ENCODE measurements at regions not wholly inside any gene's neighbourhood (a gene's known extent, or its start where the extent isn't known, plus 50 kb on each side); places are given as distances from the start of the nearest gene placed in this dataset.

DNA sequence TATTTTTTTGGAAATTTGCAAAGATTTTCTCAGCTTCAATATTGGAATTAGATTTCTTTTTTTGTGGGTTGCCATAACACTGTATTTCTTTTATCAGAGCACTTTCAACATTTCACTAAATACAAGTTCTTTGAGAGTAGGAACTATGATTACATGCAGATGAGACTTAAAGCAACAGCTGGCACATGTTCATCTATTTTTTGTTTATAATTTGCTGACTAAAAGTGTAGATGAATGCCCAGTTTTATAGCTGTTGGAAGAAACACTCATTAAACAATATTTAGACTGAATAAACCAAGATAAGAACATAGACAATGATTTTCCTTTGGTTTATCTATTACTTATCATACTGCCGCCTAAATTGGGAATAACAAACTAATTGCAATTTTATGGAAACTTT is 803.0 kb upstream of the KLHL1 start:
- Histone ChIP-seq H3K4me3 (no peak overlapping the region), H3K27me3 (no peaks in the 10 kb centered on the region), H3K36me3 (no peaks in the 10 kb centered on the region), H3K27ac (no peak overlapping the region), H3K9me3 (no peaks in the 10 kb centered on the region), H3K4me1 (no peaks in the 10 kb centered on the region)
- TF ChIP-seq, protein P1, sequence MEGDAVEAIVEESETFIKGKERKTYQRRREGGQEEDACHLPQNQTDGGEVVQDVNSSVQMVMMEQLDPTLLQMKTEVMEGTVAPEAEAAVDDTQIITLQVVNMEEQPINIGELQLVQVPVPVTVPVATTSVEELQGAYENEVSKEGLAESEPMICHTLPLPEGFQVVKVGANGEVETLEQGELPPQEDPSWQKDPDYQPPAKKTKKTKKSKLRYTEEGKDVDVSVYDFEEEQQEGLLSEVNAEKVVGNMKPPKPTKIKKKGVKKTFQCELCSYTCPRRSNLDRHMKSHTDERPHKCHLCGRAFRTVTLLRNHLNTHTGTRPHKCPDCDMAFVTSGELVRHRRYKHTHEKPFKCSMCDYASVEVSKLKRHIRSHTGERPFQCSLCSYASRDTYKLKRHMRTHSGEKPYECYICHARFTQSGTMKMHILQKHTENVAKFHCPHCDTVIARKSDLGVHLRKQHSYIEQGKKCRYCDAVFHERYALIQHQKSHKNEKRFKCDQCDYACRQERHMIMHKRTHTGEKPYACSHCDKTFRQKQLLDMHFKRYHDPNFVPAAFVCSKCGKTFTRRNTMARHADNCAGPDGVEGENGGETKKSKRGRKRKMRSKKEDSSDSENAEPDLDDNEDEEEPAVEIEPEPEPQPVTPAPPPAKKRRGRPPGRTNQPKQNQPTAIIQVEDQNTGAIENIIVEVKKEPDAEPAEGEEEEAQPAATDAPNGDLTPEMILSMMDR (IDR thresholded peaks at IDR 0.05), result no peak
- intact Hi-C loops (cut with DNase I), result no loop called here
- no peak for DNase-seq (ENCODE audit: low spot score in 2 of 2)

DNA sequence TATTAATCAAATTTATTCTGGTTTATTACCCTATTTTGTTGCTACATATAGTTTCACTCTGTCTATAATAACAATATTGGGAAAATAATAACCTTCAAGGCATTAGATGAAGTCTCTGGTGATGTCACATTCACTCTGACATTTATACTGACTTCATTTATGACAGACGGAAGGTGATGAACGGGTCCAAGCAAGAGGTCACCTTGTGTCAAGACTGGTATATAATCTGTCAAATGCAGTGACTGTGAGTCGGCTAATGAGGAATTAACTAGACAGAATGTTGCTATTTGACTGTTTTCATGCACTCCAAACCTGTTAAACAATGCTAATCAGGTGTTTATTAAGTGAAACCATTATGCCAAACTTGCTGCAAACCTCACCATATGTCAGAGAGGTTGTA is 800.5 kb upstream of the KLHL1 start:
- H3K9me3 ChIP-seq, result no peaks in the 10 kb centered on the region
- no peak overlapping the region for H3K4me3 ChIP-seq
- H3K27me3 ChIP-seq, result no peaks in the 10 kb centered on the region
- H3K4me1 ChIP-seq, result no peaks in the 10 kb centered on the region
- no peak overlapping the region for H3K27ac ChIP-seq
- intact Hi-C loops (cut with DNase I), result no loop called here
- no peaks in the 10 kb centered on the region for H3K36me3 ChIP-seq
- DNase-seq (ENCODE audit: low spot score in 2 of 2), result no peak
- TF ChIP-seq, protein P1 (IDR thresholded peaks at IDR 0.05), result no peak

DNA sequence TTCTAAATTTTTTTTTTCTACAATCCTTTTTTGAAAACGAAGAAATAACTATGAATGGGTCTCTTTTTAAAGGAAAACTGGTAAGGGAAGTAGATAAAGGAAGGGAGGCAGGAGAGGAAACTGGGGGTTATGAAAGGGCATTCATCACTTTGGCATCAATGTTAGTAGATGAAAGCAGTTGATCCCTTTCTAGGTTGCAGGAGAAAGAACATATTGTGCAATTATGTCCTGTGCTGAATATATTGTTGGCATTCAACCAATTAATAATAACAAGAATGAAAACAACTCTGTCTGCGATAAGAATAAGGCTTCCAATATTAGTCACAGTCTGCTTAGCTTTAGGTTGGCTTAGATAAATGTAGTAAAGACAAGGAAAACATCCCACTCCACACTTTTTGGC is 796.8 kb upstream of the KLHL1 start:
- no peaks in the 10 kb centered on the region for H3K4me1 ChIP-seq
- no peaks in the 10 kb centered on the region for H3K36me3 ChIP-seq
- H3K9me3 ChIP-seq, result no peaks in the 10 kb centered on the region
- H3K27ac ChIP-seq, result no peak overlapping the region
- H3K4me3 ChIP-seq, result no peak overlapping the region
- intact Hi-C loops (cut with DNase I), result no loop called here
- H3K27me3 ChIP-seq, result no peaks in the 10 kb centered on the region
- DNase-seq (ENCODE audit: low spot score in 2 of 2), result no peak
- TF ChIP-seq, protein P1 (IDR thresholded peaks at IDR 0.05), result no peak

DNA sequence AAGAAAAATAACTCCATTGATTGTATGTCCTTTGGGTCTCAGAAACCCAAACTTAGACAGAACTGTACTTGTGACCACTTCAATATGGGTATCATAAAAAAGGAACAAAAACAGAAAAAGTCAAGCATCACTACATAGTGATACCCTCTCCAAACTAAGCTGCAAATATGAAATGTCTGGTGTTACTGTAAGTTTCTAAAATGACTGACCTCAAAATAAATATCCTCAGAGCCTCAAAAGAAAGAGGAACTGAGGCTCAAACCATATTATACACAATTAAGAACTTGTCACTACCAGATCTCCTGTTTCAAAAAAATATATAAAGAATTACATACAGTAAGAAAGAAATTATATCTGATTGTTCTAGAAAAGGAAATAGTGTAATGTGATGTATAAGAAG is 787.9 kb upstream of the KLHL1 start:
- intact Hi-C loops (cut with DNase I), result no loop called here
- TF ChIP-seq, protein P1 (IDR thresholded peaks at IDR 0.05), result no peak
- H3K4me1 ChIP-seq, result no peaks in the 10 kb centered on the region
- no peak overlapping the region for H3K27ac ChIP-seq
- no peaks in the 10 kb centered on the region for H3K27me3 ChIP-seq
- no peaks in the 10 kb centered on the region for H3K9me3 ChIP-seq
- no peak for DNase-seq (ENCODE audit: low spot score in 2 of 2)
- H3K36me3 ChIP-seq, result no peaks in the 10 kb centered on the region
- H3K4me3 ChIP-seq, result no peak overlapping the region

DNA sequence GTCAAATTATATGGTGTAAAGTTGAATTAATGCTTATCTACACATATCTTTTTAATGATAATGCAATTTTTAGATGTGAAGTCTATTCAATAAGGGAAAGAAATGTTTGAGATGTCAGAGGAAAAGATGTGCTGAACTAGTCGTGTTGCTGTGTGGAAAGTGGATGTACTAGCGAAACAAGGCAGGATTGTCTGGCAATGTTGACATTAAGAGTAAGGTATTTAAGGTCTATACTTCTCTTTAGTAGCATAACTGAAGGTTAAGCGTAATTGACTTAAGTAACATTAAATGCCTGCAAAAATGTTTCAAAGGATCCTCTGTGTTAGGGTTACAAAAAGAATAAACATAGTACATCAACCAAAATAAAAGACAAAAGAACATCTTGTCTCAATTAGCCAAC is 787.3 kb upstream of the KLHL1 start:
- TF ChIP-seq, protein P1 (IDR thresholded peaks at IDR 0.05), result no peak
- H3K4me3 ChIP-seq, result no peak overlapping the region
- intact Hi-C loops (cut with DNase I), result no loop called here

DNA sequence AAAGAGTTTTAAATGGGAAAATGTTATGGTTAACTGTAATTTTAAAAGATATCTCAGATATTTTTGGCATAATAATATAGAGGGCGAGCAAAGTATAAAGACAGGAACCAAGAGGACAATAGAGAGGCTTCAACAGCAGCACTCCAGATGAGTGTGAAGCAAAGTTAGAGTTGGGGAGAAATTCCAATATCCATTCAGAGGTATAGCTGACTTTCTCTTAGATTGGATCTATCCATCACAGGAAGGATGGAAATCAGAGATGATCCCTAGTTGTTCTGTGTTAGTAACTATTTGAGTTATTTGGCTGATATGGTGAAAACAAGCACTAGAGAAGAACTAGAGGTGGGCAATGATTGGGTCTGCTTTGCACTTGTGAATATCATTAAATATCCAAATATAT is 786.0 kb upstream of the KLHL1 start:
- Histone ChIP-seq H3K9me3 (no peaks in the 10 kb centered on the region), H3K27me3 (no peaks in the 10 kb centered on the region), H3K4me1 (no peaks in the 10 kb centered on the region), H3K36me3 (no peaks in the 10 kb centered on the region), H3K27ac (no peak overlapping the region), H3K4me3 (no peak overlapping the region)
- no peak for DNase-seq (ENCODE audit: low spot score in 2 of 2)
- TF ChIP-seq, protein P1 (IDR thresholded peaks at IDR 0.05), result no peak
- intact Hi-C loops (cut with DNase I), result no loop called here

More for the DNA sequence above, 787.3 kb upstream of the KLHL1 start:
- no peaks in the 10 kb centered on the region for H3K27me3 ChIP-seq
- DNase-seq (ENCODE audit: low spot score in 2 of 2), result no peak
- no peaks in the 10 kb centered on the region for H3K36me3 ChIP-seq
- H3K4me1 ChIP-seq, result no peaks in the 10 kb centered on the region
- no peaks in the 10 kb centered on the region for H3K9me3 ChIP-seq
- H3K27ac ChIP-seq, result no peak overlapping the region

All from ascending aorta (tissue), 2 donors.